ENCODE measurements at regions not wholly inside any gene's neighbourhood (a gene's known extent, or its start where the extent isn't known, plus 50 kb on each side); places are given as distances from the start of the nearest gene placed in this dataset.

DNA sequence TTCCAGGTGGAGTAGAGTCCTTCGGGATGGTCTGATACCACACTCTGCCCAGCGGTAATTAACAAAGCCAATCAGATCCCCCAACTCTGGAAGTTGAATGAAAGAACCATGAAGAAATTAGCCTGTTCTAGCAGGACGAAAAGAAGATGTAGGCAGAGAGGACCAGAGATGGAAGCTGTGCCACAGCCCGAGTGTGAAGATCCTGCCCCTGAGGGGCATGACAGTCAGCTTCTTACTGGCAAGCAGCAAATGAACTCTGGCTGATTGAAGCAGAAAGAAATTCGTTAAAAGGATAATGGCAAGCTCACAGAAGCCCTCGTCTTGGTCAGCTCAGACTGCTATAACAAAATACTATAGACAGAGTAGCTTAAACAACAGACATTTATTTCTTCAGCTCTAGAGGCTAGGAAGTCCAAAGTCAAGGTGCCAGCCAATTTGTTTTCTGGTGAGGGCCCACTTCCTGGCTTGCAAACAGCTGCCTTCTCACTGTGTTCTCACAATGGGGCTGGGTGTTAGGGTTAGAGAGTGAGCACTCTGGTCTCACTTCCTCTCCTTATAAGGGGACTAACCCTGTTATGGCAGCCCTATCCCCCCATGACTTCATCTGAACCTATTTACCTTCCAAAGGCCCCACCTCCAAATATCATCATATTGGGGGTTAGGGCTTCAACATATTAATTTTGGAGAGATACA lies 307.1 kb downstream of the VPS13C start:
- TF ChIP-seq, protein P1, sequence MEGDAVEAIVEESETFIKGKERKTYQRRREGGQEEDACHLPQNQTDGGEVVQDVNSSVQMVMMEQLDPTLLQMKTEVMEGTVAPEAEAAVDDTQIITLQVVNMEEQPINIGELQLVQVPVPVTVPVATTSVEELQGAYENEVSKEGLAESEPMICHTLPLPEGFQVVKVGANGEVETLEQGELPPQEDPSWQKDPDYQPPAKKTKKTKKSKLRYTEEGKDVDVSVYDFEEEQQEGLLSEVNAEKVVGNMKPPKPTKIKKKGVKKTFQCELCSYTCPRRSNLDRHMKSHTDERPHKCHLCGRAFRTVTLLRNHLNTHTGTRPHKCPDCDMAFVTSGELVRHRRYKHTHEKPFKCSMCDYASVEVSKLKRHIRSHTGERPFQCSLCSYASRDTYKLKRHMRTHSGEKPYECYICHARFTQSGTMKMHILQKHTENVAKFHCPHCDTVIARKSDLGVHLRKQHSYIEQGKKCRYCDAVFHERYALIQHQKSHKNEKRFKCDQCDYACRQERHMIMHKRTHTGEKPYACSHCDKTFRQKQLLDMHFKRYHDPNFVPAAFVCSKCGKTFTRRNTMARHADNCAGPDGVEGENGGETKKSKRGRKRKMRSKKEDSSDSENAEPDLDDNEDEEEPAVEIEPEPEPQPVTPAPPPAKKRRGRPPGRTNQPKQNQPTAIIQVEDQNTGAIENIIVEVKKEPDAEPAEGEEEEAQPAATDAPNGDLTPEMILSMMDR (IDR thresholded peaks at IDR 0.05), result no peak
- no peak for TF ChIP-seq POLR2A (IDR thresholded peaks at IDR 0.05)

All from body of pancreas (tissue), 4 donors.